ENCODE measurements at regions not wholly inside any gene's neighbourhood (a gene's known extent, or its start where the extent isn't known, plus 50 kb on each side); places are given as distances from the start of the nearest gene placed in this dataset.

DNA sequence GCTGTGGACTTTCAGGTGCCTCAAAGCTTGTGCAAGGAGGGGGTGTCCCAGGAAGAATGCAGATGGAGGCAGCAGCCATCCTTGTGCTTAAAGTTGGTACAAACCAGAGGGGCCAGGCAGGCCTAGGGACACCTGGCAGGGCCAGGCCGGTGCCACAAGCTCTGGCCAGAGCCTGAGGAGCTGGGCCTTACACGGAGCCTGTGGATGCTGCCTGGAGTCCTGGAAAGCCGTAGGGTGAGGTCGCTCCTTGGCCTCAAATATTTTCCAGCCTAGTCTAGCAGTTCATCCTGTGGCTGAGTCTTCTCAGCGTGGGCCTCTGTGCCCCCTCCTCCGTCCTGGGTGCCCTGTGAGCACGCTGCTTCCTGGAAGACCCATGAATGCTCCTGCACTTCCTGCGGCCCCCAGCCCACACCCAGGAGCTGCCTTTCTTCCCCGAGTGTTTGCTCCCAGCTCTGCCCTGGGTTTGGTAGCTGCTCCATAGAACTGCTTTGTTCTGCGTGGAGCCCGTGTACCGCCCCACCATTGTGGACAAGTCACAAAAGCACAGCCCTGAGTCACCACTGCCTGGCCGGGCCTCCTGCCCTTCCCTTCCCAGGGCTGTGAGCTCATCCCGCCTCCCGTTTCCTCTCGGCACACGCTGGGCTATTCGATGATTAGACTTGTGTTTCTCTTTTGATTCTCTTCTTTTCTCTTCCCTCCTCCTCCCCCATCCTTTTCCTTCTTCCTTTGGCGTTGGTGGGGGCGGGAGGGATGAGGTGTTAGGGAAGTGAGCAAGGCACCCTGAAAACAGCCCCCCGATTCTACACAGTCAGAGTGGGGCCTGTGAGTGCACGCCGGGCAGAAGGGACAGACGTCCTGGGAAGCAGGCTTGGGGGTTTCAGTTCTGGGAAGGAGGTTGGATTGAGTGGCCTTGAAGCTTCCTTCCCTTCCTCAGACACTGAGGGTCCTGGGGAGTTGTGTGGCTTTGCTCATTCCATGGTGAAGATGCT lies 73.2 kb upstream of the SHH start (continued):
- TF ChIP-seq, protein P1, sequence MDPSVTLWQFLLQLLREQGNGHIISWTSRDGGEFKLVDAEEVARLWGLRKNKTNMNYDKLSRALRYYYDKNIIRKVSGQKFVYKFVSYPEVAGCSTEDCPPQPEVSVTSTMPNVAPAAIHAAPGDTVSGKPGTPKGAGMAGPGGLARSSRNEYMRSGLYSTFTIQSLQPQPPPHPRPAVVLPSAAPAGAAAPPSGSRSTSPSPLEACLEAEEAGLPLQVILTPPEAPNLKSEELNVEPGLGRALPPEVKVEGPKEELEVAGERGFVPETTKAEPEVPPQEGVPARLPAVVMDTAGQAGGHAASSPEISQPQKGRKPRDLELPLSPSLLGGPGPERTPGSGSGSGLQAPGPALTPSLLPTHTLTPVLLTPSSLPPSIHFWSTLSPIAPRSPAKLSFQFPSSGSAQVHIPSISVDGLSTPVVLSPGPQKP (IDR thresholded peaks at IDR 0.05; ENCODE audit: borderline replicate concordance, low read depth, low read length) = no peak
